Heart left ventricle (tissue), 13 donors: ENCODE measurements at regions not wholly inside any gene's neighbourhood (a gene's known extent, or its start where the extent isn't known, plus 50 kb on each side); places are given as distances from the start of the nearest gene placed in this dataset.

Experiments used
- POLR2A ChIP-seq, 2 donors: fragments of 450-650 bp; IDR thresholded peaks; one replicate each; pipeline ENCODE4 v1.6.1; 2017; ENCODE audit warnings: antibody characterized with exemption in 2 of 2, mild to moderate bottlenecking in 2 of 2, moderate library complexity in 2 of 2
- TF ChIP-seq, protein P1 (sequence below), 12 donors: fragments of 200-600 bp; sonication (generic) in 4 of 12; IDR thresholded peaks; one replicate each; pipeline versions ENCODE4 v1.5.0 to v1.8.0; 2018 to 2022; ENCODE audit warnings: antibody characterized with exemption in 12 of 12, mild to moderate bottlenecking in 5 of 12
- donor health status: ischemic (EF 13 %, LVEDD 7.1; RV severe dilation, severe dysfunction).
- donor health status: DM: no; HTN: yes; CAD: no.
- donor health status: DM: no; HTN: no; CAD: no.
- donor health status: ischemic (EF 25% LVEDD 6.9; RV normal size, moderate dysfunction).
- donor health status: ischemic (EF 25% LVEDD 5.7; RV mildly dilated, moderate dysfunction).
- donor health status: ischemic (EF 35%, LVEDD 5.7; RV mildly dilated, moderate dysfunction).
- donor health status: nonischemic (EF 11% LVEDD 7.7; RV severe dilation, severe dysfunction).
- donor health status: DM: yes; HTN: yes; CAD: no.
- donor health status: PGD.
- donor health status: ischemic (EF 29% LVEDD 5.4; RV normal size, mild dysfunction).
- donor health status: nonischemic (EF 23%, LVEDD 6.1; RV moderate dilation, normal function).

DNA sequence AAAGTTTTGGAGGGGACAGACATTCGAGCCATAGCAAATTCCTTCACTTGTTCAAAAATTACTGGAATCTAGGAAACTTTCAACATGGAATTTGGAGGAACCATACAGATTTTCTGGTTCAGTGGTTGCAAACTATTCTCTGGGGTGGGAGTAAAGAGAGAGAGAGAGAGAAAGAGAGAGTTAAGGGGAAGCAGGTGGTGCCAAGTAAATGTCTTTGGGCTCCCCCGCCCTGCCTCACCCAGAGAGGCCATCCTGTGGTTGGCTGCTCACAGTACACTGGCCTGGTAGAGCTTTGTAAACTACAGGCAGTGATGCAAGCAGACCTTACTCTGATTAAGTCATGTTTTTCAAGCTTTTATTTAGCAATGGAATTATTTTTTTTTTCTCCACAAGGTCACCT, 82.6 kb downstream of the ADAMTS15 start:
- TF ChIP-seq POLR2A (IDR thresholded peaks at IDR 0.05): no peak
- TF ChIP-seq, protein P1, sequence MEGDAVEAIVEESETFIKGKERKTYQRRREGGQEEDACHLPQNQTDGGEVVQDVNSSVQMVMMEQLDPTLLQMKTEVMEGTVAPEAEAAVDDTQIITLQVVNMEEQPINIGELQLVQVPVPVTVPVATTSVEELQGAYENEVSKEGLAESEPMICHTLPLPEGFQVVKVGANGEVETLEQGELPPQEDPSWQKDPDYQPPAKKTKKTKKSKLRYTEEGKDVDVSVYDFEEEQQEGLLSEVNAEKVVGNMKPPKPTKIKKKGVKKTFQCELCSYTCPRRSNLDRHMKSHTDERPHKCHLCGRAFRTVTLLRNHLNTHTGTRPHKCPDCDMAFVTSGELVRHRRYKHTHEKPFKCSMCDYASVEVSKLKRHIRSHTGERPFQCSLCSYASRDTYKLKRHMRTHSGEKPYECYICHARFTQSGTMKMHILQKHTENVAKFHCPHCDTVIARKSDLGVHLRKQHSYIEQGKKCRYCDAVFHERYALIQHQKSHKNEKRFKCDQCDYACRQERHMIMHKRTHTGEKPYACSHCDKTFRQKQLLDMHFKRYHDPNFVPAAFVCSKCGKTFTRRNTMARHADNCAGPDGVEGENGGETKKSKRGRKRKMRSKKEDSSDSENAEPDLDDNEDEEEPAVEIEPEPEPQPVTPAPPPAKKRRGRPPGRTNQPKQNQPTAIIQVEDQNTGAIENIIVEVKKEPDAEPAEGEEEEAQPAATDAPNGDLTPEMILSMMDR (IDR thresholded peaks at IDR 0.05): no peak
